HepG2 (cell line): ENCODE measurements at regions not wholly inside any gene's neighbourhood (a gene's known extent, or its start where the extent isn't known, plus 50 kb on each side); places are given as distances from the start of the nearest gene placed in this dataset.

Source experiments
- ATAC-seq: fragments of 200-7000 bp; cut with Tn5 transposase; 3 replicates; pipeline ENCODE4 v1.9.1; 2020; ENCODE audit warnings: mild to moderate bottlenecking, moderate library complexity
- BruUV-seq: library from RNA; stranded (reverse); fragments of 400-500 nt; replicated peaks from 2 replicates; lab custom pipeline; 2021; lab: Mats Ljungman, UMichigan
- CTCF ChIA-PET: fragments of 300-600 bp; formaldehyde crosslinking; extraction: SDS; loops from one replicate; lab custom pipeline; 2021; ENCODE audit warnings: low total read pairs, inconsistent platforms, low intra/inter-chr PET ratio; lab: Yijun Ruan, JAX
- POLR2A ChIA-PET: fragments of 350-600 bp; sonication (Branson Sonifier 250); formaldehyde crosslinking; loops from one replicate; lab custom pipeline; 2020; ENCODE audit warnings: antibody characterized with exemption, inconsistent platforms; lab: Yijun Ruan, JAX
- DNase-seq: peaks from one replicate; pipeline ENCODE4 v3.0.0-alpha.2; 2015; ENCODE audit warnings: low spot score
- FAIRE-seq: peaks from 3 replicates; lab custom pipeline; 2011; peaks lifted over from hg19 to GRCh38; lab: Jason Lieb, UNC
- H2AFZ ChIP-seq: one replicate; pipeline ENCODE4 v1.6.1; 2011; ENCODE audit warnings: low read length, inconsistent platforms
- H3K27ac ChIP-seq: fragments of 300-600 bp; 3 replicates; pipeline ENCODE4 v1.8.0; 2011; ENCODE audit warnings: mixed run types, mild to moderate bottlenecking, mixed read lengths, low read length, inconsistent platforms; ENCODE audit not compliant: insufficient read depth; ENCODE audit errors: extremely low read length
- H3K27me3 ChIP-seq, 2 experiments: fragments of 200-600 bp in 1 of 2; 2 replicates in 1 of 2; 3 replicates in 1 of 2; pipeline versions ENCODE4 v1.6.0 to v1.8.0; 2011; ENCODE audit warnings: low read length in 2 of 2, mild to moderate bottlenecking in 2 of 2, moderate library complexity in 2 of 2, inconsistent platforms in 1 of 2; ENCODE audit not compliant: insufficient read depth in 2 of 2, control insufficient read depth in 1 of 2
- H3K36me3 ChIP-seq, 2 experiments: fragments of 200-600 bp in 1 of 2; replicated peaks in 1 of 2; 2 replicates in 1 of 2; 3 replicates in 1 of 2; pipeline versions ENCODE4 v1.5.1 to v1.8.0; 2011; ENCODE audit warnings: low read length in 2 of 2, inconsistent platforms in 1 of 2; ENCODE audit not compliant: insufficient read depth in 2 of 2, control insufficient read depth in 1 of 2
- H3K4me1 ChIP-seq: 2 replicates; pipeline ENCODE4 v1.5.1; 2012; ENCODE audit warnings: low read length, inconsistent platforms; ENCODE audit not compliant: insufficient read depth
- H3K4me2 ChIP-seq: 2 replicates; pipeline ENCODE4 v1.6.0; 2011; ENCODE audit warnings: low read depth, low read length, inconsistent platforms
- H3K4me3 ChIP-seq, 3 experiments: fragments of 200-600 bp in 1 of 3; sonication (generic), shearing (Covaris generic) in 1 of 3; replicated peaks in 1 of 3; 2 replicates each; pipeline ENCODE4 v1.5.1; 2011 to 2016; ENCODE audit warnings: low read length in 3 of 3, inconsistent platforms in 2 of 3, low read depth in 2 of 3, mild to moderate bottlenecking in 2 of 3, control low read depth in 1 of 3, mixed read lengths in 1 of 3; ENCODE audit not compliant: insufficient read depth in 1 of 3
- H3K79me2 ChIP-seq: one replicate; pipeline ENCODE4 v1.6.1; 2011; ENCODE audit warnings: low read length, inconsistent platforms; ENCODE audit not compliant: insufficient read depth
- H3K9ac ChIP-seq: 2 replicates; pipeline ENCODE4 v1.6.0; 2011; ENCODE audit warnings: mild to moderate bottlenecking, low read depth, low read length, inconsistent platforms; ENCODE audit not compliant: insufficient read depth
- H3K9me3 ChIP-seq: 2 replicates; pipeline ENCODE4 v1.5.1; 2012; ENCODE audit warnings: mild to moderate bottlenecking, low read length
- H4K20me1 ChIP-seq: 2 replicates; pipeline ENCODE4 v1.6.0; 2011; ENCODE audit warnings: inconsistent platforms, mild to moderate bottlenecking, low read length, moderate library complexity; ENCODE audit not compliant: insufficient read depth
- AGO2 ChIP-seq: fragments of 200-400 bp; formaldehyde crosslinking; optimal IDR thresholded peaks from 2 replicates; pipeline ENCODE3; 2017; ENCODE audit warnings: mild to moderate bottlenecking, low read depth, low read length, moderate library complexity
- CHCHD3 ChIP-seq: sonication (generic); formaldehyde crosslinking; IDR thresholded peaks from 2 replicates; pipeline ENCODE4 v1.8.0; 2022; ENCODE audit warnings: mild to moderate bottlenecking, missing genetic modification reagents, moderate library complexity
- EP300 ChIP-seq, 3 experiments: sonication (generic) in 1 of 3; formaldehyde crosslinking in 1 of 3; IDR thresholded peaks; 2 replicates each; pipeline versions ENCODE4 v1.5.1 to v1.6.1; 2011 to 2020; ENCODE audit warnings: low read depth in 2 of 3, low read length in 2 of 3, borderline replicate concordance in 1 of 3, improper control_type of control experiment in 1 of 3, mild to moderate bottlenecking in 1 of 3, missing genetic modification reagents in 1 of 3, moderate library complexity in 1 of 3
- GABPB1 ChIP-seq: IDR thresholded peaks from 2 replicates; pipeline ENCODE4 v1.6.1; 2016; ENCODE audit warnings: mild to moderate bottlenecking, missing genetic modification reagents, moderate library complexity, missing compliant biosample characterization
- GTF3A ChIP-seq: sonication (generic); formaldehyde crosslinking; conservative IDR thresholded peaks from 2 replicates; pipeline ENCODE4 v1.4.0; 2020; ENCODE audit warnings: mild to moderate bottlenecking, missing genetic modification reagents
- MYPOP ChIP-seq: sonication (generic); formaldehyde crosslinking; IDR thresholded peaks from 2 replicates; pipeline ENCODE4 v1.8.1; 2023; ENCODE audit warnings: mild to moderate bottlenecking, moderate library complexity, missing genetic modification reagents
- POLR2A ChIP-seq, 2 experiments: IDR thresholded peaks; 2 replicates each; pipeline ENCODE4 v1.6.1; 2011; ENCODE audit warnings: low read depth in 2 of 2, low read length in 2 of 2, mild to moderate bottlenecking in 1 of 2, moderate library complexity in 1 of 2; ENCODE audit not compliant: insufficient read depth in 1 of 2
- RORA ChIP-seq: sonication (generic); formaldehyde crosslinking; IDR thresholded peaks from 2 replicates; pipeline ENCODE4 v1.5.0; 2020; ENCODE audit warnings: mild to moderate bottlenecking, missing genetic modification reagents, moderate library complexity
- TIGD3 ChIP-seq: sonication (generic); formaldehyde crosslinking; IDR thresholded peaks from 2 replicates; pipeline ENCODE4 v1.5.1; 2020; ENCODE audit warnings: mild to moderate bottlenecking, missing genetic modification reagents, borderline replicate concordance
- ZNF598 ChIP-seq: sonication (generic); formaldehyde crosslinking; IDR thresholded peaks from 2 replicates; pipeline ENCODE4 v1.5.1; 2020; ENCODE audit warnings: mild to moderate bottlenecking, missing genetic modification reagents, borderline replicate concordance
- WGBS: methylation state at CpG from one replicate; pipeline ENCODE4 v1.1.6; 2017; ENCODE audit warnings: low lambda C conversion rate; 5-methylcytosine and 5-hydroxymethylcytosine counted together
- in situ Hi-C: cut with HindIII; loops from 2 replicates; pipeline ENCODE4 v1.10.0; 2017; ENCODE audit warnings: low pct_unique_long_range_greater_than_20kb; ENCODE audit not compliant: extremely low pct_ligation_motif_present
- intact Hi-C: fragments of 100-400 bp; cut with micrococcal nuclease; formaldehyde crosslinking; loops from one replicate; pipeline ENCODE4 v1.10.0; 2022; ENCODE audit not compliant: unreplicated experiment
- TF ChIP-seq, protein P1 (sequence below): sonication (generic); formaldehyde crosslinking; IDR thresholded peaks from 2 replicates; pipeline ENCODE4 v1.5.1; 2020; ENCODE audit warnings: missing genetic modification reagents, mild to moderate bottlenecking, borderline replicate concordance

- Histone ChIP-seq H3K9ac (no peak overlapping the region), H3K36me3 (no peaks in the 10 kb centered on the region), H3K4me3 (no peak overlapping the region), H3K27ac (no peak overlapping the region), H3K27me3 (no peaks in the 10 kb centered on the region), H3K9me3 (peaks cover 90% of the 10 kb centered on the region), H4K20me1 (no peaks in the 10 kb centered on the region), H2AFZ (no peak overlapping the region), H3K4me1 (no peaks in the 10 kb centered on the region), H3K79me2 (no peaks in the 10 kb centered on the region), H3K4me2 (no peak overlapping the region)
- intact Hi-C loops = no loop called here
- CTCF ChIA-PET = no interaction called here
- no peak for DNase-seq
- ATAC-seq = no peak
- in situ Hi-C loops = no loop called here
- POLR2A ChIA-PET = no interaction called here
- no peak for FAIRE-seq
- no TSS peak for BruUV-seq
- no peak for TF ChIP-seq CHCHD3 (CRISPR knock-in tag)
- TF ChIP-seq AGO2 = no peak
- TF ChIP-seq POLR2A (IDR thresholded peaks at IDR 0.05; ENCODE audit: insufficient read depth in 1 of 2, low read depth in 2 of 2, low read length in 2 of 2) = no peak
- TF ChIP-seq, protein P1, sequence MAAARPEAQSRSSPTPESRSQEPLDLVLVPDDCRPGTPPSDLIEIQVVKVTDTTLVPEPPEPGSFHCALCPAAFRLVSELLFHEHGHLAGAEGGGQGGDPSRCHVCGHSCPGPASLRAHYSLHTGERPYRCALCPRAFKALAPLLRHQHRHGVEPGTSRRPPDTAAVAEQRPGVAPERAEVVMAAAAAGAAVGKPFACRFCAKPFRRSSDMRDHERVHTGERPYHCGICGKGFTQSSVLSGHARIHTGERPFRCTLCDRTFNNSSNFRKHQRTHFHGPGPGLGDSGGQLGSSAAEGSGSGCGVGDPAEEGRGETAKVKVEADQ (CRISPR knock-in tag) = no peak
Observed at GRCh38 chr7:42550706-42551470, 313.9 kb upstream of the GLI3 start.

DNA sequence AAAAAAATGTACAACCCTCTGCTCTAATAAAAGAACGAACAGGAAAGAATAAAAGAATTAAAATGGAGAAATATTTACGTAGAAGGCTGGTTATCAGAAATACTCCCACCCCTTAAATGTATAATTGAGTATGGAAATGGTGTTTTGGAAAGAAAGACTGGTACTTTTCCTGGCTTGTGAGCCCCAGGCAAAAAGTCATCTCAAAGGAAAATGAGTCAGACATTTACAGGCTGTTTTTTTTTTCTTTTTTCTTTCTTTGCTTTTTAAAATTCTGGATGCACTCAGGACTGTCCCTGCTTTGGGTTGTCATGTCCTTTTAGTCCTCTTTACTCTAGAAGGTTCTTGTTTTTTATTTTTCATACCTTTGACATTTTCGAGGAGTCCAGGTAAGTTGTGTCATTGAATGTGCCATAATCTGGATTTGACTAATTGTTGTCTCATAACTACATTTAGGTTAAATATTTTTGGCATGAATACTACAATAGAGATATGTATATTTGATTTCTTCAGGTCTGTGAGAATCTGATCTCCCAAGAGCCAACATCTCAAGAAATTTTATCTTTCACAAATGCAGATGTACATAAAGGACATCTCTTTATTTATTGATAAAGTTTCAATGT lies 313.0 kb upstream of the GLI3 start:
- Histone ChIP-seq H4K20me1 (no peaks in the 10 kb centered on the region), H3K27ac (no peak overlapping the region), H3K36me3 (no peaks in the 10 kb centered on the region), H3K4me1 (no peaks in the 10 kb centered on the region), H3K9me3 (peaks cover 89% of the 10 kb centered on the region), H2AFZ (no peak overlapping the region), H3K79me2 (no peaks in the 10 kb centered on the region), H3K27me3 (no peaks in the 10 kb centered on the region), H3K4me2 (no peak overlapping the region), H3K9ac (no peak overlapping the region), H3K4me3 (no peak overlapping the region)
- intact Hi-C loops = no loop called here
- ChIA-PET POLR2A (no interaction called here), CTCF (no interaction called here)
- FAIRE-seq = no peak
- ATAC-seq = no peak
- in situ Hi-C loops = no loop called here
- no peak for DNase-seq
- 0% methylated on average over 3 of the region's 3 CpGs for WGBS
- BruUV-seq = no TSS peak
- TF ChIP-seq GTF3A (CRISPR knock-in tag) (no peak), RORA (CRISPR knock-in tag) (no peak), GABPB1 (CRISPR knock-in tag) (no peak), TIGD3 (CRISPR knock-in tag) (no peak), EP300 (IDR thresholded peaks at IDR 0.05; ENCODE audit: low read depth in 2 of 2, low read length in 2 of 2) (no peak), EP300 (CRISPR knock-in tag; IDR thresholded peaks at IDR 0.05; ENCODE audit: borderline replicate concordance) (no peak), ZNF598 (CRISPR knock-in tag) (no peak), MYPOP (no peak)
